Tibial nerve (tissue), 4 donors: ENCODE measurements at regions not wholly inside any gene's neighbourhood (a gene's known extent, or its start where the extent isn't known, plus 50 kb on each side); places are given as distances from the start of the nearest gene placed in this dataset.
"Not testable (repeated sequence)": the region's sequence is repeated elsewhere in the genome, so short reads cannot be mapped to it uniquely, and the experiment has no call there.

ENCODE experiments used
- DNase-seq, 2 donors: peaks; one replicate each; pipeline ENCODE4 v3.0.0-alpha.2; 2019; ENCODE audit warnings: low spot score in 2 of 2
- H3K27ac ChIP-seq, 4 donors: fragments of 200-600 bp; sonication (generic) in 3 of 4; one replicate each; pipeline ENCODE4 v1.5.1; 2017 to 2019; ENCODE audit warnings: mild to moderate bottlenecking in 1 of 4
- H3K27me3 ChIP-seq, 2 donors: fragments of 200-600 bp; sonication (generic) in 1 of 2; one replicate each; pipeline versions ENCODE4 v1.5.1 to v1.6.0; 2017 to 2019
- H3K36me3 ChIP-seq, 3 donors: fragments of 200-600 bp; sonication (generic); one replicate each; pipeline ENCODE4 v1.5.1; 2018 to 2019
- H3K4me1 ChIP-seq, 4 donors: fragments of 200-600 bp; sonication (generic) in 3 of 4; one replicate each; pipeline ENCODE4 v1.5.1; 2017 to 2019
- H3K4me3 ChIP-seq, 4 donors: fragments of 200-600 bp; sonication (generic) in 3 of 4; one replicate each; pipeline ENCODE4 v1.5.1; 2017 to 2019; ENCODE audit warnings: mild to moderate bottlenecking in 1 of 4, moderate library complexity in 1 of 4
- H3K9me3 ChIP-seq, 4 donors: fragments of 200-600 bp; sonication (generic) in 3 of 4; one replicate each; pipeline ENCODE4 v1.5.1; 2017 to 2019
- CTCF ChIP-seq, 5 experiments: fragments of 200-600 bp in 3 of 5; fragments of 450-650 bp in 2 of 5; sonication (generic) in 3 of 5; IDR thresholded peaks; one replicate each; pipeline ENCODE4 v1.5.1; 2016 to 2019; ENCODE audit warnings: antibody characterized with exemption in 5 of 5, mild to moderate bottlenecking in 3 of 5, moderate library complexity in 2 of 5
- EP300 ChIP-seq, 2 donors: sonication (generic); formaldehyde crosslinking; IDR thresholded peaks; one replicate each; pipeline ENCODE4 v1.6.1; 2017; ENCODE audit warnings: antibody characterized with exemption in 2 of 2, mild to moderate bottlenecking in 1 of 2
- POLR2A ChIP-seq, 2 donors: fragments of 450-650 bp; IDR thresholded peaks; one replicate each; pipeline ENCODE4 v1.6.1; 2017; ENCODE audit warnings: antibody characterized with exemption in 2 of 2, mild to moderate bottlenecking in 2 of 2, moderate library complexity in 2 of 2
- WGBS, 2 donors: methylation state at CpG; one replicate each; pipeline ENCODE4 v1.1.5; 2018; 5-methylcytosine and 5-hydroxymethylcytosine counted together

GRCh38 chr19:21622920-21623319 is 117.5 kb downstream of the ZNF429 start:
- Histone ChIP-seq H3K36me3 (no peaks in the 10 kb centered on the region), H3K27ac (no peak overlapping the region), H3K4me3 (no peak overlapping the region), H3K4me1 (no peaks in the 10 kb centered on the region), H3K27me3 (no peaks in the 10 kb centered on the region), H3K9me3 (no peaks in the 10 kb centered on the region)
- WGBS, 2 donors: 50 to 54% methylated on average over 6 of the region's 6 CpGs
- TF ChIP-seq CTCF (IDR thresholded peaks at IDR 0.05) (no peak), POLR2A (IDR thresholded peaks at IDR 0.05) (no peak), EP300 (IDR thresholded peaks at IDR 0.05) (no peak)
- DNase-seq: no peak

- Histone ChIP-seq H3K36me3 (no peaks in the 10 kb centered on the region), H3K27ac (no peak overlapping the region), H3K4me1 (no peaks in the 10 kb centered on the region), H3K4me3 (no peak overlapping the region), H3K9me3 (no peaks in the 10 kb centered on the region), H3K27me3 (no peaks in the 10 kb centered on the region)
- WGBS, 2 donors: 67 to 73% methylated on average over 6 of the region's 6 CpGs
- TF ChIP-seq POLR2A (IDR thresholded peaks at IDR 0.05): no peak
- no peak for TF ChIP-seq EP300 (IDR thresholded peaks at IDR 0.05)
- no peak for TF ChIP-seq CTCF (IDR thresholded peaks at IDR 0.05)
- DNase-seq: no peak
These were observed 116.3 kb downstream of the ZNF429 start for GRCh38 chr19:21621671-21622070.

GRCh38 chr19:21617740-21618339 is 112.4 kb downstream of the ZNF429 start:
- DNase-seq: no peak
- H3K27ac ChIP-seq: no peak overlapping the region
- 59 to 76% methylated on average over 3 to 4 of the region's 4 CpGs for WGBS, 2 donors
- no peaks in the 10 kb centered on the region for H3K4me1 ChIP-seq
- H3K4me3 ChIP-seq: no peak overlapping the region
- TF ChIP-seq POLR2A (IDR thresholded peaks at IDR 0.05) (no peak), EP300 (IDR thresholded peaks at IDR 0.05) (no peak), CTCF (IDR thresholded peaks at IDR 0.05) (no peak)
- no peaks in the 10 kb centered on the region for H3K9me3 ChIP-seq
- H3K27me3 ChIP-seq: no peaks in the 10 kb centered on the region
- H3K36me3 ChIP-seq: no peaks in the 10 kb centered on the region

GRCh38 chr19:21614776-21615175 is 109.4 kb downstream of the ZNF429 start:
- H3K9me3 ChIP-seq, H3K4me3 ChIP-seq, H3K4me1 ChIP-seq, H3K27me3 ChIP-seq, DNase-seq, H3K36me3 ChIP-seq, H3K27ac ChIP-seq: not testable (repeated sequence)
- WGBS, 2 donors: 96% methylated on average over 13 to 14 of the region's 19 CpGs

- not testable (repeated sequence) for H3K36me3 ChIP-seq, H3K27ac ChIP-seq, H3K4me1 ChIP-seq, H3K4me3 ChIP-seq, DNase-seq, H3K27me3 ChIP-seq, H3K9me3 ChIP-seq
- 71 to 72% methylated on average over 2 of the region's 2 CpGs for WGBS, 2 donors
These were observed 107.8 kb downstream of the ZNF429 start for GRCh38 chr19:21613201-21613600.

GRCh38 chr19:21612403-21612872 is 107.0 kb downstream of the ZNF429 start:
- no peaks in the 10 kb centered on the region for H3K36me3 ChIP-seq
- 34 to 52% methylated on average over 1 of the region's 1 CpG for WGBS, 2 donors
- no peak for DNase-seq
- H3K27ac ChIP-seq: no peak overlapping the region
- TF ChIP-seq POLR2A (IDR thresholded peaks at IDR 0.05) (no peak), EP300 (IDR thresholded peaks at IDR 0.05) (no peak), CTCF (IDR thresholded peaks at IDR 0.05) (no peak)
- no peaks in the 10 kb centered on the region for H3K27me3 ChIP-seq
- no peaks in the 10 kb centered on the region for H3K4me1 ChIP-seq
- H3K9me3 ChIP-seq: no peaks in the 10 kb centered on the region
- no peak overlapping the region for H3K4me3 ChIP-seq
